Neuronal stem cell (in vitro differentiated cells): ENCODE measurements at regions not wholly inside any gene's neighbourhood (a gene's known extent, or its start where the extent isn't known, plus 50 kb on each side); places are given as distances from the start of the nearest gene placed in this dataset.

ENCODE experiments used
- DNase-seq: peaks from one replicate; pipeline ENCODE4 v3.0.0-alpha.2; 2013; ENCODE audit warnings: low spot score
- H2AFZ ChIP-seq: one replicate; pipeline ENCODE4 v1.6.1; 2013; ENCODE audit warnings: mild to moderate bottlenecking, low read length, inconsistent platforms
- H2AK5ac ChIP-seq: 2 replicates; pipeline ENCODE4 v1.6.1; 2013; ENCODE audit warnings: low read depth, mild to moderate bottlenecking, inconsistent platforms, low read length, moderate library complexity, mixed read lengths
- H2BK120ac ChIP-seq: 2 replicates; pipeline ENCODE4 v1.6.1; 2013; ENCODE audit warnings: low read depth, mild to moderate bottlenecking, inconsistent platforms, low read length, moderate library complexity, mixed read lengths
- H2BK12ac ChIP-seq: one replicate; pipeline ENCODE4 v1.6.1; 2013; ENCODE audit warnings: low read length, inconsistent platforms
- H2BK15ac ChIP-seq: 2 replicates; pipeline ENCODE4 v1.6.1; 2013; ENCODE audit warnings: mild to moderate bottlenecking, low read length, inconsistent platforms, mixed read lengths
- H2BK5ac ChIP-seq: one replicate; pipeline ENCODE4 v1.6.1; 2013; ENCODE audit warnings: inconsistent platforms, mild to moderate bottlenecking, low read length, moderate library complexity
- H3K14ac ChIP-seq: one replicate; pipeline ENCODE4 v1.6.1; 2013; ENCODE audit warnings: low read length, inconsistent platforms
- H3K18ac ChIP-seq: 2 replicates; pipeline ENCODE4 v1.6.1; 2013; ENCODE audit warnings: low read length, inconsistent platforms
- H3K23ac ChIP-seq: 2 replicates; pipeline ENCODE4 v1.6.1; 2013; ENCODE audit warnings: low read depth, mild to moderate bottlenecking, mixed read lengths, low read length, inconsistent platforms; ENCODE audit not compliant: poor library complexity
- H3K27ac ChIP-seq: replicated peaks from 3 replicates; pipeline ENCODE4 v1.5.1; 2013; ENCODE audit warnings: low read length, inconsistent platforms
- H3K27me3 ChIP-seq, 3 experiments: 2 replicates each; pipeline ENCODE4 v1.6.1; 2013; ENCODE audit warnings: low read length in 3 of 3, mild to moderate bottlenecking in 2 of 3, inconsistent platforms in 1 of 3, low read depth in 1 of 3, mixed read lengths in 1 of 3, moderate library complexity in 1 of 3; ENCODE audit not compliant: control insufficient read depth in 3 of 3, insufficient read depth in 3 of 3
- H3K36me3 ChIP-seq, 2 donors: replicated peaks in 1 of 2; 2 replicates each; pipeline ENCODE4 v1.6.1; 2013; ENCODE audit warnings: low read length in 2 of 2; ENCODE audit not compliant: control insufficient read depth in 2 of 2, insufficient read depth in 2 of 2
- H3K4ac ChIP-seq: 2 replicates; pipeline ENCODE4 v1.6.1; 2013; ENCODE audit warnings: inconsistent platforms, mild to moderate bottlenecking, low read length, moderate library complexity
- H3K4me1 ChIP-seq, 2 donors: 1 replicate in 1 of 2; 2 replicates in 1 of 2; pipeline ENCODE4 v1.6.1; 2013; ENCODE audit warnings: low read length in 2 of 2, low read depth in 1 of 2; ENCODE audit not compliant: control insufficient read depth in 2 of 2, insufficient read depth in 1 of 2
- H3K4me2 ChIP-seq: one replicate; pipeline ENCODE4 v1.6.1; 2013; ENCODE audit warnings: mild to moderate bottlenecking, low read length, inconsistent platforms; ENCODE audit not compliant: insufficient read depth, poor library complexity, severe bottlenecking
- H3K4me3 ChIP-seq, 2 donors: 2 replicates each; pipeline ENCODE4 v1.5.1; 2013; ENCODE audit warnings: low read length in 2 of 2, mild to moderate bottlenecking in 2 of 2, inconsistent platforms in 1 of 2, moderate library complexity in 1 of 2
- H3K79me1 ChIP-seq: one replicate; pipeline ENCODE4 v1.6.1; 2013; ENCODE audit warnings: low read depth, mild to moderate bottlenecking, inconsistent platforms, low read length, moderate library complexity
- H3K9ac ChIP-seq: one replicate; pipeline ENCODE4 v1.6.1; 2013; ENCODE audit warnings: mild to moderate bottlenecking, low read depth, low read length, inconsistent platforms; ENCODE audit not compliant: poor library complexity
- H3K9me3 ChIP-seq, 2 donors: replicated peaks in 1 of 2; 2 replicates each; pipeline versions ENCODE3 to v1.6.1; 2013; ENCODE audit warnings: low read length in 2 of 2, mild to moderate bottlenecking in 2 of 2, inconsistent platforms in 1 of 2, low read depth in 1 of 2, mixed read lengths in 1 of 2, moderate library complexity in 1 of 2; ENCODE audit not compliant: control insufficient read depth in 2 of 2, insufficient read depth in 1 of 2
- H4K8ac ChIP-seq: one replicate; pipeline ENCODE4 v1.6.1; 2013; ENCODE audit warnings: low read depth, mild to moderate bottlenecking, inconsistent platforms, low read length, moderate library complexity
- H4K91ac ChIP-seq: one replicate; pipeline ENCODE4 v1.6.1; 2013; ENCODE audit warnings: low read length, low read depth, mild to moderate bottlenecking, inconsistent platforms; ENCODE audit not compliant: poor library complexity
- WGBS, 2 donors: extraction: QIAGEN DNeasy Blood & Tissue Kit; methylation state at CpG; one replicate each; pipeline ENCODE4 v1.1.7; 2013; ENCODE audit warnings: missing lambda C conversion rate in 2 of 2, mixed read lengths in 1 of 2; ENCODE audit not compliant: insufficient read length in 2 of 2, insufficient replicate concordance in 1 of 2; ENCODE audit errors: extremely low coverage in 2 of 2; 5-methylcytosine and 5-hydroxymethylcytosine counted together

GRCh38 chr4:155597281-155597680 lies 69.4 kb upstream of the GUCY1A1 start:
- Histone ChIP-seq H3K4me1 (peaks cover 0 to 3% of the 10 kb centered on the region in 2 donors), H3K4ac (no peak overlapping the region), H2BK5ac (no peak overlapping the region), H4K91ac (no peak overlapping the region), H3K79me1 (no peaks in the 10 kb centered on the region), H3K14ac (no peak overlapping the region), H2AFZ (no peak overlapping the region), H4K8ac (no peak overlapping the region), H3K9ac (no peak overlapping the region), H3K18ac (no peak overlapping the region), H3K36me3 (no peaks in the 10 kb centered on the region), H2BK12ac (no peak overlapping the region), H2AK5ac (no peak overlapping the region), H2BK120ac (no peak overlapping the region), H3K27me3 (no peaks in the 10 kb centered on the region), H3K23ac (no peak overlapping the region), H3K27ac (no peak overlapping the region), H2BK15ac (no peak overlapping the region), H3K4me2 (no peak overlapping the region), H3K4me3 (no peak overlapping the region), H3K9me3 (no peaks in the 10 kb centered on the region)
- DNase-seq: no peak
- no CpG with 5 or more reads among the region's 1 CpG for WGBS, 2 donors

GRCh38 chr4:155593793-155594192 lies 72.9 kb upstream of the GUCY1A1 start:
- H3K4me2 ChIP-seq: no peak overlapping the region
- no peak overlapping the region for H4K91ac ChIP-seq
- no peaks in the 10 kb centered on the region for H3K36me3 ChIP-seq
- no peak overlapping the region for H2BK15ac ChIP-seq
- no peaks in the 10 kb centered on the region for H3K79me1 ChIP-seq
- no peak overlapping the region for H4K8ac ChIP-seq
- H2AK5ac ChIP-seq: no peak overlapping the region
- no peak overlapping the region for H2BK12ac ChIP-seq
- H3K23ac ChIP-seq: no peak overlapping the region
- H3K18ac ChIP-seq: no peak overlapping the region
- no peak overlapping the region for H3K4me3 ChIP-seq
- H3K4me1 ChIP-seq: peaks cover 0 to 2% of the 10 kb centered on the region in 2 donors
- no peak overlapping the region for H2BK120ac ChIP-seq
- no peaks in the 10 kb centered on the region for H3K27me3 ChIP-seq
- H2AFZ ChIP-seq: no peak overlapping the region
- no peak overlapping the region for H3K9ac ChIP-seq
- no peak overlapping the region for H2BK5ac ChIP-seq
- WGBS, 2 donors: no CpG with 5 or more reads among the region's 13 CpGs
- no peak overlapping the region for H3K4ac ChIP-seq
- DNase-seq: no peak
- no peak overlapping the region for H3K27ac ChIP-seq
- H3K14ac ChIP-seq: no peak overlapping the region
- H3K9me3 ChIP-seq: no peaks in the 10 kb centered on the region

GRCh38 chr4:155592938-155593297 lies 73.7 kb upstream of the GUCY1A1 start:
- Histone ChIP-seq H4K91ac (no peak overlapping the region), H2BK15ac (no peak overlapping the region), H2AK5ac (no peak overlapping the region), H3K79me1 (no peaks in the 10 kb centered on the region), H3K4me1 (peaks cover 0 to 2% of the 10 kb centered on the region in 2 donors), H3K27me3 (no peaks in the 10 kb centered on the region), H3K4me2 (no peak overlapping the region), H2AFZ (no peak overlapping the region), H3K18ac (no peak overlapping the region), H3K9ac (no peak overlapping the region), H2BK5ac (no peak overlapping the region), H2BK12ac (no peak overlapping the region), H3K4ac (no peak overlapping the region), H3K36me3 (no peaks in the 10 kb centered on the region), H2BK120ac (no peak overlapping the region), H3K4me3 (no peak overlapping the region), H3K9me3 (no peaks in the 10 kb centered on the region), H3K14ac (no peak overlapping the region), H4K8ac (no peak overlapping the region), H3K27ac (no peak overlapping the region), H3K23ac (no peak overlapping the region)
- no peak for DNase-seq
- no CpG with 5 or more reads among the region's 1 CpG for WGBS, 2 donors

GRCh38 chr4:155592179-155592937 lies 74.3 kb upstream of the GUCY1A1 start:
- H2AK5ac ChIP-seq: no peak overlapping the region
- H3K14ac ChIP-seq: no peak overlapping the region
- no peak overlapping the region for H4K91ac ChIP-seq
- no peaks in the 10 kb centered on the region for H3K79me1 ChIP-seq
- no peak for DNase-seq
- no peak overlapping the region for H2BK5ac ChIP-seq
- no peaks in the 10 kb centered on the region for H3K36me3 ChIP-seq
- no peak overlapping the region for H2AFZ ChIP-seq
- H3K9ac ChIP-seq: no peak overlapping the region
- H2BK15ac ChIP-seq: no peak overlapping the region
- H3K27me3 ChIP-seq: peaks cover 0 to 2% (median 0%) of the 10 kb centered on the region in 3 experiments
- H2BK120ac ChIP-seq: no peak overlapping the region
- H3K27ac ChIP-seq: no peak overlapping the region
- H3K4me2 ChIP-seq: no peak overlapping the region
- peaks cover 0 to 2% of the 10 kb centered on the region in 2 donors for H3K4me1 ChIP-seq
- no peaks in the 10 kb centered on the region for H3K9me3 ChIP-seq
- H3K23ac ChIP-seq: no peak overlapping the region
- H3K4me3 ChIP-seq: no peak overlapping the region
- H2BK12ac ChIP-seq: no peak overlapping the region
- no CpG with 5 or more reads among the region's 3 CpGs for WGBS, 2 donors
- H3K4ac ChIP-seq: no peak overlapping the region
- H4K8ac ChIP-seq: no peak overlapping the region
- H3K18ac ChIP-seq: no peak overlapping the region
